Endodermal cell (in vitro differentiated cells): ENCODE measurements at regions not wholly inside any gene's neighbourhood (a gene's known extent, or its start where the extent isn't known, plus 50 kb on each side); places are given as distances from the start of the nearest gene placed in this dataset.
A peak's percentile ranks its signal among the peaks of the same experiment; 100 is the strongest.

Experiments used
- DNase-seq: peaks from one replicate; pipeline ENCODE4 v3.0.0-alpha.2; 2017
- H3K27ac ChIP-seq: 2 replicates; pipeline ENCODE4 v1.5.1; 2013; ENCODE audit warnings: mild to moderate bottlenecking, low read depth, low read length, moderate library complexity
- H3K27me3 ChIP-seq: 2 replicates; pipeline ENCODE4 v1.6.1; 2013; ENCODE audit warnings: mild to moderate bottlenecking, low read length, moderate library complexity; ENCODE audit not compliant: insufficient read depth, control insufficient read depth, poor library complexity, severe bottlenecking
- H3K36me3 ChIP-seq: 2 replicates; pipeline ENCODE4 v1.7.0; 2013; ENCODE audit warnings: mild to moderate bottlenecking, low read length, moderate library complexity; ENCODE audit not compliant: control insufficient read depth, insufficient read depth
- H3K4me1 ChIP-seq: one replicate; pipeline ENCODE4 v1.7.0; 2013; ENCODE audit warnings: low read length; ENCODE audit not compliant: control insufficient read depth, insufficient read depth
- H3K4me3 ChIP-seq: 2 replicates; pipeline ENCODE4 v1.5.1; 2013; ENCODE audit warnings: mild to moderate bottlenecking, low read length, moderate library complexity
- H3K9ac ChIP-seq: 2 replicates; pipeline ENCODE4 v1.6.1; 2013; ENCODE audit warnings: mild to moderate bottlenecking, low read length, moderate library complexity; ENCODE audit not compliant: poor library complexity, severe bottlenecking; ENCODE audit errors: extremely low read depth
- H3K9me3 ChIP-seq: 2 replicates; pipeline ENCODE4 v1.6.1; 2013; ENCODE audit warnings: mild to moderate bottlenecking, low read length, moderate library complexity; ENCODE audit not compliant: control insufficient read depth
- H3K27ac Mint-ChIP-seq: 2 replicates; pipeline ENCODE4 v1.8.0; 2020; ENCODE audit warnings: mixed read lengths
- H3K27me3 Mint-ChIP-seq: 2 replicates; pipeline ENCODE4 v1.8.0; 2021; ENCODE audit warnings: mild to moderate bottlenecking, mixed read lengths; ENCODE audit not compliant: insufficient read depth
- H3K36me3 Mint-ChIP-seq: 2 replicates; pipeline ENCODE4 v1.8.0; 2020; ENCODE audit warnings: low read depth, mixed read lengths
- H3K4me1 Mint-ChIP-seq: 2 replicates; pipeline ENCODE4 v1.8.0; 2020; ENCODE audit warnings: mixed read lengths
- H3K4me3 Mint-ChIP-seq: 2 replicates; pipeline ENCODE4 v1.8.0; 2020; ENCODE audit warnings: mild to moderate bottlenecking, moderate library complexity, mixed read lengths
- H3K9me3 Mint-ChIP-seq: 2 replicates; pipeline ENCODE4 v1.8.0; 2020; ENCODE audit warnings: mild to moderate bottlenecking, mixed read lengths
- WGBS, 2 experiments: methylation state at CpG; one replicate each; pipeline versions ENCODE4 v1.1.5 to v1.1.7; 2013; ENCODE audit warnings: missing lambda C conversion rate in 2 of 2, mixed read lengths in 1 of 2; ENCODE audit not compliant: insufficient coverage in 1 of 2, insufficient read length in 1 of 2; 5-methylcytosine and 5-hydroxymethylcytosine counted together
- TF ChIP-seq, protein P1 (sequence below): fragments of 200-600 bp; sonication (generic); conservative IDR thresholded peaks from 2 replicates; pipeline ENCODE4 v1.5.0; 2021; ENCODE audit warnings: antibody characterized with exemption, mild to moderate bottlenecking

DNA sequence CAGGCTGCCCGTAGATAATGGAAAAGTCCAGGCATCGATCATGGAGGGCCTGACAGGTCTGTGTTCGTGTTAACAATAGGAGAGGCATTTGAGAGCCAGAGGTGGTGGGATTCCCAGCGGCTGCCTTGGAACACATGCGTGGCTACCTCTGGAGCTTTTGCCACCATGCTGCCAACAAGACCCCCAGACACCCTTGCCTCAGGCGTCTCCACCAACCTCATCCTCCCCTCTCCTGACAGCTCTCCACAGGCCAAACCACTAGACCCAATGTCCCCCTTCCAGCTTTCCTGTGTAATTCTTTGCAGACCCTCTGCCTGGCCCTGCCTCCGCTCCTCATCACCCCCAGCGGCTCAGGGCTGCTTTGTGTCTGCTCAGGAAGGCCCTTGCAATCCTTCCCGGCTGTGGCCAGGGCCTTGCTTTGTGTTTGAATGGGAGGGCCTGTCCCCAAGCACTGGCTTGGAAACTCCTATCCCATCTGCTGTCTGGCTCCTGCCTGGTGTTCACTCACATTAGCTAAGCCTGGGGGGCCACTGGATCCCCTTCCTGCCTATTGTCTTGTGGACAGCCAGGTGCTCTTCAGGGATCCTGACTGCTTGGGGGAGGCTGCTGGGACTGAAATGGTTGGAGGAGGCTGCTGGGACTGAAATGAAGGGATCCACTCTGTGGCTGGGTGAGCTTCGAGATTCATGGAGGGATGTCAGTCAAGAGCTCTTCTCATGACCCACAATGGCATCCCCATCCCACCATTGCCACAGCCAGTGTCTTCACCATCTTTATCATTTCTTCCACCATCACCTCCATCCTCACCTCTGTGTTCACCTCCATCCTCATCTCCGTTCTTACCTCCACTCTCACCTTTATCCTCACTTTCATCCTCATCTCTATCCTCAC, 60.8 kb upstream of the ELN start:
- no peak for DNase-seq
- Mint-ChIP-seq H3K36me3 (peaks cover 3% of the 10 kb centered on the region), H3K27me3 (peaks cover 8% of the 10 kb centered on the region), H3K4me3 (no peak overlapping the region), H3K9me3 (peaks cover 23% of the 10 kb centered on the region), H3K4me1 (no peaks in the 10 kb centered on the region), H3K27ac (peak overlapping the region; percentile 27)
- H3K9ac ChIP-seq, result no peak overlapping the region
- H3K4me3 ChIP-seq, result no peak overlapping the region
- H3K36me3 ChIP-seq, result no peaks in the 10 kb centered on the region
- peak overlapping the region; percentile 70 for H3K27ac ChIP-seq
- 73 to 85% methylated on average over 4 to 11 of the region's 11 CpGs for WGBS, 2 experiments
- H3K27me3 ChIP-seq, result no peaks in the 10 kb centered on the region
- TF ChIP-seq, protein P1, sequence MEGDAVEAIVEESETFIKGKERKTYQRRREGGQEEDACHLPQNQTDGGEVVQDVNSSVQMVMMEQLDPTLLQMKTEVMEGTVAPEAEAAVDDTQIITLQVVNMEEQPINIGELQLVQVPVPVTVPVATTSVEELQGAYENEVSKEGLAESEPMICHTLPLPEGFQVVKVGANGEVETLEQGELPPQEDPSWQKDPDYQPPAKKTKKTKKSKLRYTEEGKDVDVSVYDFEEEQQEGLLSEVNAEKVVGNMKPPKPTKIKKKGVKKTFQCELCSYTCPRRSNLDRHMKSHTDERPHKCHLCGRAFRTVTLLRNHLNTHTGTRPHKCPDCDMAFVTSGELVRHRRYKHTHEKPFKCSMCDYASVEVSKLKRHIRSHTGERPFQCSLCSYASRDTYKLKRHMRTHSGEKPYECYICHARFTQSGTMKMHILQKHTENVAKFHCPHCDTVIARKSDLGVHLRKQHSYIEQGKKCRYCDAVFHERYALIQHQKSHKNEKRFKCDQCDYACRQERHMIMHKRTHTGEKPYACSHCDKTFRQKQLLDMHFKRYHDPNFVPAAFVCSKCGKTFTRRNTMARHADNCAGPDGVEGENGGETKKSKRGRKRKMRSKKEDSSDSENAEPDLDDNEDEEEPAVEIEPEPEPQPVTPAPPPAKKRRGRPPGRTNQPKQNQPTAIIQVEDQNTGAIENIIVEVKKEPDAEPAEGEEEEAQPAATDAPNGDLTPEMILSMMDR, result no peak
- peaks cover 16% of the 10 kb centered on the region for H3K9me3 ChIP-seq
- H3K4me1 ChIP-seq, result no peaks in the 10 kb centered on the region

DNA sequence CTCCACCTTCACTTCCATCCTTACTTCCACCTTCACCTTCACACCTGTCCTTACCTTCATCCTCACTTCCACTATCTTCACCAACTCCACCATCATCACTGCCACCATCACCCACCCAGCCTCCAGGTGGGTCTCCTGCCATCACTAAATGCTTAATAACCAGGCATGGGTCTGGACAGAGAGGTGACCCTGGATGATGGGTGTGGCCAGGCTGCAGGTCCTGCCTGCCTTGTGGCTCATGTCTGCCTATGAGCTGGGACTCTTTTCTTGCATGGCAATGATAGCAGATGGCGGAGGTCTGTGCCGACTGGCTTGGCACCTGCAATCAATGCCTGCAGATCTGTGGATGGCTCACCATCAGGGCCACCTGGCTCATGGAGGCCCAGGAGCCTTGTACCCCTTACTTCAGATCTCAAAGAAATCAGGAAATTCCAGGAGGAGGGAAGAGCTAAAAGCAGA, 60.1 kb upstream of the ELN start:
- no peaks in the 10 kb centered on the region for H3K27me3 ChIP-seq
- H3K9me3 ChIP-seq, result peaks cover 15% of the 10 kb centered on the region
- H3K27ac ChIP-seq, result no peak overlapping the region
- WGBS, 2 experiments, result 89 to 100% methylated on average over 2 of the region's 2 CpGs
- no peaks in the 10 kb centered on the region for H3K36me3 ChIP-seq
- H3K4me3 Mint-ChIP-seq, result no peak overlapping the region
- TF ChIP-seq, protein P1, result no peak
- no peaks in the 10 kb centered on the region for H3K4me1 Mint-ChIP-seq
- H3K9ac ChIP-seq, result no peak overlapping the region
- no peaks in the 10 kb centered on the region for H3K4me1 ChIP-seq
- peaks cover 8% of the 10 kb centered on the region for H3K27me3 Mint-ChIP-seq
- peaks cover 3% of the 10 kb centered on the region for H3K36me3 Mint-ChIP-seq
- DNase-seq, result no peak
- H3K27ac Mint-ChIP-seq, result no peak overlapping the region
- H3K9me3 Mint-ChIP-seq, result peaks cover 18% of the 10 kb centered on the region
- H3K4me3 ChIP-seq, result no peak overlapping the region

DNA sequence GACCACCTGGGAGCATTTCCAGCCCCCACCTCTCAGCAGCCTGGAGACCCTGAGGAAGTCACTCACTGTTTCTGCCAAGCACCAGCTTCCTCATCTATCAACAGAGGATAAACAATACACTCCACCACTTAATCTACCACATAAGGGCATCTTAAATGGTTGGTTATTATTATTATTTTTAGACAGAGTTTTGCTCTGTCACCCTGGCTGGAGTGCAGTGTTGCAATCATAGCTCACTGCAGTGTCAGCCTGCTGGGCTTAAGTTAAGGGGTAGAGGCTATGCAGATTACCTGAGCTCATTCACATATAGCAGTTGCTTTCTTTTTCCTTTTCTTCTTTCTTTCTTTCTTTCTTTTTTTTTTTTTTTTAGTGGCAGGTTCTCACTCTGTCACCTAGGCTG, 59.5 kb upstream of the ELN start:
- DNase-seq, result no peak
- no peaks in the 10 kb centered on the region for H3K4me1 ChIP-seq
- H3K36me3 Mint-ChIP-seq, result no peaks in the 10 kb centered on the region
- no peaks in the 10 kb centered on the region for H3K4me1 Mint-ChIP-seq
- no peaks in the 10 kb centered on the region for H3K27me3 ChIP-seq
- no peak overlapping the region for H3K27ac ChIP-seq
- peaks cover 12% of the 10 kb centered on the region for H3K9me3 Mint-ChIP-seq
- peaks cover 9% of the 10 kb centered on the region for H3K9me3 ChIP-seq
- peaks cover 6% of the 10 kb centered on the region for H3K27me3 Mint-ChIP-seq
- H3K4me3 ChIP-seq, result no peak overlapping the region
- no peak overlapping the region for H3K9ac ChIP-seq
- H3K36me3 ChIP-seq, result no peaks in the 10 kb centered on the region
- no peak overlapping the region for H3K4me3 Mint-ChIP-seq
- TF ChIP-seq, protein P1, result no peak
- no peak overlapping the region for H3K27ac Mint-ChIP-seq
